ENCODE measurements at regions not wholly inside any gene's neighbourhood (a gene's known extent, or its start where the extent isn't known, plus 50 kb on each side); places are given as distances from the start of the nearest gene placed in this dataset.

GRCh38 chr21:26280148-26280547 is 109.6 kb upstream of the APP start:
- Histone ChIP-seq H3K36me3 (replicated peaks; ENCODE audit: insufficient read depth, low read length) (no peaks in the 10 kb centered on the region), H3K9ac (ENCODE audit: low read length) (no peak overlapping the region), H4K20me1 (ENCODE audit: insufficient read depth, low read length) (no peaks in the 10 kb centered on the region), H2AFZ (ENCODE audit: low read length) (no peak overlapping the region), H3K9me3 (replicated peaks; ENCODE audit: insufficient read depth, low read length) (no peaks in the 10 kb centered on the region), H3K79me2 (ENCODE audit: low read length) (no peaks in the 10 kb centered on the region), H3K27ac (ENCODE audit: low read length) (no peak overlapping the region), H3K4me1 (ENCODE audit: low read length) (no peaks in the 10 kb centered on the region), H3K27me3 (replicated peaks; ENCODE audit: insufficient read depth, low read length) (no peaks in the 10 kb centered on the region), H3K4me3 (ENCODE audit: low read length) (no peak overlapping the region), H3F3A (ENCODE audit: insufficient read depth, low read length) (no peaks in the 10 kb centered on the region), H3K9me2 (replicated peaks; ENCODE audit: insufficient read depth, low read length) (no peaks in the 10 kb centered on the region), H3K4me2 (ENCODE audit: low read depth, low read length) (no peak overlapping the region)
- TF ChIP-seq CTCF (IDR thresholded peaks at IDR 0.05; ENCODE audit: low read length) (no peak), EZH2phosphoT487 (IDR thresholded peaks at IDR 0.05; ENCODE audit: low read length) (no peak), EZH2 (optimal IDR thresholded peaks at IDR 0.05; ENCODE audit: low read depth, low read length) (no peak)
- DNase-seq = no peak

DNA sequence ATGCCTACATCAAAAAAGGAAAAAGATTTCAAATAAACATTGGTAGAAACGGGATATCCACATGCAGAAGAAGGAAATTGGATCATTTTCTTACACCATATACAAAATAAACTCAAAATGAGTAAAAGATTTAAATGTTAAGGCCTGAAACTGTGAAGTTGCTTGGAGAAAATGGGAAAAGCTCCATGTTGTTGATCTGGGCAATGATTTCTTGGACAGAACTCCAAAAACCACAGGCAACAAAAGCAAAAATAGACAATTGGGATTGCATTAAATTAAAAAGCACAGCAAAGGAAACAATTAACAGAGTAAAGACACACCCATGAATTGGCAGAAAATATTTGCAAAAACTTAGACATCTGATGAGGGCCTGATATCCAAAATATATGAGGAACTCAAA is 105.2 kb upstream of the APP start:
- TF ChIP-seq CTCF (IDR thresholded peaks at IDR 0.05; ENCODE audit: low read length) (no peak), EZH2phosphoT487 (IDR thresholded peaks at IDR 0.05; ENCODE audit: low read length) (no peak), EZH2 (optimal IDR thresholded peaks at IDR 0.05; ENCODE audit: low read depth, low read length) (no peak)
- Histone ChIP-seq H3K9ac (ENCODE audit: low read length) (no peak overlapping the region), H3K9me2 (replicated peaks; ENCODE audit: insufficient read depth, low read length) (no peaks in the 10 kb centered on the region), H3K4me2 (ENCODE audit: low read depth, low read length) (no peak overlapping the region), H3K9me3 (replicated peaks; ENCODE audit: insufficient read depth, low read length) (no peaks in the 10 kb centered on the region), H3K79me2 (ENCODE audit: low read length) (no peaks in the 10 kb centered on the region), H2AFZ (ENCODE audit: low read length) (no peak overlapping the region), H3F3A (ENCODE audit: insufficient read depth, low read length) (no peaks in the 10 kb centered on the region), H3K27ac (ENCODE audit: low read length) (no peak overlapping the region), H3K36me3 (replicated peaks; ENCODE audit: insufficient read depth, low read length) (no peaks in the 10 kb centered on the region), H3K4me1 (ENCODE audit: low read length) (no peaks in the 10 kb centered on the region), H4K20me1 (ENCODE audit: insufficient read depth, low read length) (no peaks in the 10 kb centered on the region), H3K4me3 (ENCODE audit: low read length) (no peak overlapping the region), H3K27me3 (replicated peaks; ENCODE audit: insufficient read depth, low read length) (no peaks in the 10 kb centered on the region)
- no peak for DNase-seq

- H3F3A ChIP-seq (ENCODE audit: insufficient read depth, low read length) = no peaks in the 10 kb centered on the region
- no peaks in the 10 kb centered on the region for H3K9me3 ChIP-seq (replicated peaks; ENCODE audit: insufficient read depth, low read length)
- no peak for DNase-seq
- H3K4me3 ChIP-seq (ENCODE audit: low read length) = no peak overlapping the region
- H3K36me3 ChIP-seq (replicated peaks; ENCODE audit: insufficient read depth, low read length) = no peaks in the 10 kb centered on the region
- no peaks in the 10 kb centered on the region for H3K9me2 ChIP-seq (replicated peaks; ENCODE audit: insufficient read depth, low read length)
- no peaks in the 10 kb centered on the region for H3K79me2 ChIP-seq (ENCODE audit: low read length)
- TF ChIP-seq EZH2 (optimal IDR thresholded peaks at IDR 0.05; ENCODE audit: low read depth, low read length) = no peak
- TF ChIP-seq CTCF (IDR thresholded peaks at IDR 0.05; ENCODE audit: low read length) = no peak
- no peak for TF ChIP-seq EZH2phosphoT487 (IDR thresholded peaks at IDR 0.05; ENCODE audit: low read length)
- no peak overlapping the region for H3K4me2 ChIP-seq (ENCODE audit: low read depth, low read length)
- no peaks in the 10 kb centered on the region for H3K4me1 ChIP-seq (ENCODE audit: low read length)
- H2AFZ ChIP-seq (ENCODE audit: low read length) = no peak overlapping the region
- H3K27ac ChIP-seq (ENCODE audit: low read length) = no peak overlapping the region
- no peaks in the 10 kb centered on the region for H4K20me1 ChIP-seq (ENCODE audit: insufficient read depth, low read length)
- no peak overlapping the region for H3K9ac ChIP-seq (ENCODE audit: low read length)
- no peaks in the 10 kb centered on the region for H3K27me3 ChIP-seq (replicated peaks; ENCODE audit: insufficient read depth, low read length)
These were observed 103.2 kb upstream of the APP start for GRCh38 chr21:26273686-26274313.
